Muscle layer of colon (tissue), 2 donors: ENCODE measurements at regions not wholly inside any gene's neighbourhood (a gene's known extent, or its start where the extent isn't known, plus 50 kb on each side); places are given as distances from the start of the nearest gene placed in this dataset.

Experiments
- H3K27ac ChIP-seq: one replicate; pipeline ENCODE4 v1.7.0; 2013; ENCODE audit warnings: low read depth, mild to moderate bottlenecking, low read length, moderate library complexity
- H3K27me3 ChIP-seq, 2 donors: one replicate each; pipeline ENCODE4 v1.7.0; 2013; ENCODE audit warnings: low read length in 2 of 2, mild to moderate bottlenecking in 2 of 2; ENCODE audit not compliant: insufficient read depth in 2 of 2, control insufficient read depth in 1 of 2
- H3K36me3 ChIP-seq: one replicate; pipeline ENCODE4 v1.7.0; 2013; ENCODE audit warnings: mild to moderate bottlenecking, low read length; ENCODE audit not compliant: insufficient read depth
- H3K4me1 ChIP-seq: one replicate; pipeline ENCODE4 v1.7.0; 2013; ENCODE audit warnings: mild to moderate bottlenecking, low read length; ENCODE audit not compliant: insufficient read depth
- H3K4me3 ChIP-seq, 2 donors: one replicate each; pipeline ENCODE4 v1.7.0; 2013; ENCODE audit warnings: low read length in 2 of 2, low read depth in 1 of 2, mild to moderate bottlenecking in 1 of 2, moderate library complexity in 1 of 2
- H3K9ac ChIP-seq: one replicate; pipeline ENCODE4 v1.7.0; 2013; ENCODE audit warnings: low read length
- H3K9me3 ChIP-seq: one replicate; pipeline ENCODE4 v1.7.0; 2013; ENCODE audit warnings: mild to moderate bottlenecking, low read length
- donor health status: abdominal sarcoma.
- donor health status: Adenocarcinoma of cecum.

- no peaks in the 10 kb centered on the region for H3K4me1 ChIP-seq
- H3K27ac ChIP-seq, result no peak overlapping the region
These were observed 88.2 kb downstream of the DMRTA2 start for GRCh38 chr1:50335036-50335435.

GRCh38 chr1:50333595-50333974, 89.7 kb downstream of the DMRTA2 start:
- no peak overlapping the region for H3K27ac ChIP-seq
- H3K4me3 ChIP-seq, result peak overlapping the region; percentile 49 to 61
- H3K9ac ChIP-seq, result no peak overlapping the region
- peaks cover 6 to 19% of the 10 kb centered on the region in 2 donors for H3K27me3 ChIP-seq
- no peaks in the 10 kb centered on the region for H3K36me3 ChIP-seq
- H3K9me3 ChIP-seq, result no peaks in the 10 kb centered on the region
- H3K4me1 ChIP-seq, result no peaks in the 10 kb centered on the region

More at GRCh38 chr1:50335036-50335435, 88.2 kb downstream of the DMRTA2 start:
- no peak overlapping the region for H3K4me3 ChIP-seq
- no peaks in the 10 kb centered on the region for H3K9me3 ChIP-seq
- no peaks in the 10 kb centered on the region for H3K36me3 ChIP-seq
- H3K27me3 ChIP-seq, result peaks cover 6 to 19% of the 10 kb centered on the region in 2 donors
- no peak overlapping the region for H3K9ac ChIP-seq

GRCh38 chr1:50332941-50333594, 90.2 kb downstream of the DMRTA2 start:
- peaks cover 6 to 19% of the 10 kb centered on the region in 2 donors for H3K27me3 ChIP-seq
- H3K36me3 ChIP-seq, result no peaks in the 10 kb centered on the region
- peak overlapping the region; percentile 49 to 61 for H3K4me3 ChIP-seq
- H3K27ac ChIP-seq, result no peak overlapping the region
- H3K9ac ChIP-seq, result no peak overlapping the region
- H3K4me1 ChIP-seq, result no peaks in the 10 kb centered on the region
- H3K9me3 ChIP-seq, result no peaks in the 10 kb centered on the region

GRCh38 chr1:50329332-50329932, 93.8 kb downstream of the DMRTA2 start:
- Histone ChIP-seq H3K27ac (no peak overlapping the region), H3K27me3 (peaks cover 4 to 11% of the 10 kb centered on the region in 2 donors), H3K9ac (no peak overlapping the region)

GRCh38 chr1:50328552-50328951, 94.7 kb downstream of the DMRTA2 start:
- Histone ChIP-seq H3K4me1 (no peaks in the 10 kb centered on the region), H3K36me3 (no peaks in the 10 kb centered on the region), H3K9me3 (no peaks in the 10 kb centered on the region), H3K9ac (no peak overlapping the region), H3K4me3 (no peak overlapping the region), H3K27ac (no peak overlapping the region), H3K27me3 (peaks cover 0 to 6% of the 10 kb centered on the region in 2 donors)

More at GRCh38 chr1:50329332-50329932, 93.8 kb downstream of the DMRTA2 start:
- H3K9me3 ChIP-seq, result no peaks in the 10 kb centered on the region
- H3K36me3 ChIP-seq, result no peaks in the 10 kb centered on the region
- H3K4me3 ChIP-seq, result no peak overlapping the region
- no peaks in the 10 kb centered on the region for H3K4me1 ChIP-seq

- no peak overlapping the region for H3K27ac ChIP-seq
- H3K4me1 ChIP-seq, result no peaks in the 10 kb centered on the region
- no peaks in the 10 kb centered on the region for H3K9me3 ChIP-seq
- H3K36me3 ChIP-seq, result no peaks in the 10 kb centered on the region
- H3K4me3 ChIP-seq, result no peak overlapping the region
- H3K9ac ChIP-seq, result no peak overlapping the region
- peaks cover 0 to 4% of the 10 kb centered on the region in 2 donors for H3K27me3 ChIP-seq
These were observed 97.2 kb downstream of the DMRTA2 start for GRCh38 chr1:50326026-50326425.

- Histone ChIP-seq H3K27ac (no peak overlapping the region), H3K4me3 (no peak overlapping the region), H3K9ac (no peak overlapping the region), H3K4me1 (no peaks in the 10 kb centered on the region), H3K27me3 (no peaks in the 10 kb centered on the region), H3K9me3 (no peaks in the 10 kb centered on the region), H3K36me3 (no peaks in the 10 kb centered on the region)
These were observed 100.7 kb downstream of the DMRTA2 start for GRCh38 chr1:50322579-50322978.

GRCh38 chr1:50318428-50318827, 104.8 kb downstream of the DMRTA2 start:
- Histone ChIP-seq H3K27me3 (no peaks in the 10 kb centered on the region), H3K36me3 (no peaks in the 10 kb centered on the region), H3K9me3 (no peaks in the 10 kb centered on the region), H3K4me3 (no peak overlapping the region), H3K9ac (no peak overlapping the region), H3K27ac (no peak overlapping the region), H3K4me1 (no peaks in the 10 kb centered on the region)

- Histone ChIP-seq H3K36me3 (no peaks in the 10 kb centered on the region), H3K27ac (no peak overlapping the region), H3K4me3 (no peak overlapping the region), H3K9me3 (no peaks in the 10 kb centered on the region), H3K4me1 (no peaks in the 10 kb centered on the region), H3K9ac (no peak overlapping the region), H3K27me3 (no peaks in the 10 kb centered on the region)
These were observed 114.4 kb downstream of the DMRTA2 start for GRCh38 chr1:50308878-50309277.

- Histone ChIP-seq H3K4me1 (no peaks in the 10 kb centered on the region), H3K9me3 (no peaks in the 10 kb centered on the region), H3K27ac (no peak overlapping the region), H3K4me3 (no peak overlapping the region), H3K9ac (no peak overlapping the region), H3K36me3 (no peaks in the 10 kb centered on the region), H3K27me3 (no peaks in the 10 kb centered on the region)
These were observed 117.4 kb downstream of the DMRTA2 start for GRCh38 chr1:50305808-50306207.

- Histone ChIP-seq H3K36me3 (no peaks in the 10 kb centered on the region), H3K9ac (no peak overlapping the region), H3K27ac (no peak overlapping the region), H3K27me3 (no peaks in the 10 kb centered on the region), H3K4me1 (no peaks in the 10 kb centered on the region), H3K9me3 (no peaks in the 10 kb centered on the region), H3K4me3 (no peak overlapping the region)
These were observed 122.9 kb downstream of the DMRTA2 start for GRCh38 chr1:50300297-50300696.

- no peak overlapping the region for H3K4me3 ChIP-seq
- H3K27me3 ChIP-seq, result no peaks in the 10 kb centered on the region
- no peaks in the 10 kb centered on the region for H3K4me1 ChIP-seq
- H3K27ac ChIP-seq, result no peak overlapping the region
- H3K9ac ChIP-seq, result no peak overlapping the region
- no peaks in the 10 kb centered on the region for H3K9me3 ChIP-seq
- H3K36me3 ChIP-seq, result no peaks in the 10 kb centered on the region
These were observed 127.7 kb downstream of the DMRTA2 start for GRCh38 chr1:50295566-50295965.
